Astrocyte (in vitro differentiated cells and primary cell): ENCODE measurements at regions not wholly inside any gene's neighbourhood (a gene's known extent, or its start where the extent isn't known, plus 50 kb on each side); places are given as distances from the start of the nearest gene placed in this dataset.

ENCODE experiments used
- DNase-seq: peaks from one replicate; pipeline ENCODE4 v3.0.0-alpha.2; 2010; ENCODE audit warnings: low read depth
- FAIRE-seq: peaks from 2 replicates; lab custom pipeline; 2011; peaks lifted over from hg19 to GRCh38; lab: Jason Lieb, UNC
- H2AFZ ChIP-seq: 2 replicates; pipeline ENCODE4 v1.6.0; 2012; ENCODE audit warnings: low read depth, low read length, inconsistent platforms
- H3K27ac ChIP-seq: 2 replicates; pipeline ENCODE4 v1.5.1; 2011; ENCODE audit warnings: low read depth, low read length, inconsistent platforms
- H3K27me3 ChIP-seq: 2 replicates; pipeline ENCODE4 v1.6.0; 2011; ENCODE audit warnings: low read length, inconsistent platforms; ENCODE audit not compliant: insufficient read depth
- H3K36me3 ChIP-seq: 2 replicates; pipeline ENCODE4 v1.5.1; 2011; ENCODE audit warnings: low read length, inconsistent platforms; ENCODE audit not compliant: insufficient read depth
- H3K4me1 ChIP-seq: 2 replicates; pipeline ENCODE4 v1.5.1; 2011; ENCODE audit warnings: low read length, inconsistent platforms; ENCODE audit not compliant: insufficient read depth
- H3K4me2 ChIP-seq: 2 replicates; pipeline ENCODE4 v1.6.0; 2012; ENCODE audit warnings: low read length, inconsistent platforms
- H3K4me3 ChIP-seq: 2 replicates; pipeline ENCODE4 v1.5.1; 2011; ENCODE audit warnings: low read depth, mild to moderate bottlenecking, low read length, inconsistent platforms; ENCODE audit not compliant: insufficient read depth
- H3K79me2 ChIP-seq: 2 replicates; pipeline ENCODE4 v1.6.0; 2012; ENCODE audit warnings: mild to moderate bottlenecking, low read length, inconsistent platforms; ENCODE audit not compliant: insufficient read depth
- H3K9ac ChIP-seq: 2 replicates; pipeline ENCODE4 v1.6.0; 2012; ENCODE audit warnings: mild to moderate bottlenecking, low read length, inconsistent platforms
- H3K9me3 ChIP-seq: 2 replicates; pipeline ENCODE4 v1.5.1; 2012; ENCODE audit warnings: low read depth, mild to moderate bottlenecking, low read length, inconsistent platforms; ENCODE audit not compliant: insufficient read depth
- H4K20me1 ChIP-seq: 2 replicates; pipeline ENCODE4 v1.6.0; 2012; ENCODE audit warnings: low read length, inconsistent platforms; ENCODE audit not compliant: insufficient read depth
- H3K27ac Mint-ChIP-seq: one replicate; pipeline ENCODE4 v1.8.0; 2021; ENCODE audit warnings: mild to moderate bottlenecking, mixed read lengths; ENCODE audit not compliant: unreplicated experiment
- H3K27me3 Mint-ChIP-seq: one replicate; pipeline ENCODE4 v1.8.0; 2021; ENCODE audit warnings: low read depth, mixed read lengths; ENCODE audit not compliant: unreplicated experiment
- H3K36me3 Mint-ChIP-seq: one replicate; pipeline ENCODE4 v1.8.0; 2021; ENCODE audit warnings: low read depth, mixed read lengths; ENCODE audit not compliant: unreplicated experiment
- H3K4me1 Mint-ChIP-seq: one replicate; pipeline ENCODE4 v1.8.0; 2021; ENCODE audit warnings: low read depth, mixed read lengths; ENCODE audit not compliant: unreplicated experiment
- H3K4me3 Mint-ChIP-seq: one replicate; pipeline ENCODE4 v1.8.0; 2021; ENCODE audit warnings: mild to moderate bottlenecking, moderate library complexity, mixed read lengths; ENCODE audit not compliant: unreplicated experiment
- H3K9me3 Mint-ChIP-seq: one replicate; pipeline ENCODE4 v1.8.0; 2021; ENCODE audit warnings: mild to moderate bottlenecking, mixed read lengths; ENCODE audit not compliant: unreplicated experiment
- EZH2 ChIP-seq: IDR thresholded peaks from 2 replicates; pipeline ENCODE4 v1.6.1; 2012; ENCODE audit warnings: mild to moderate bottlenecking, low read length, inconsistent platforms; ENCODE audit not compliant: insufficient read depth
- TF ChIP-seq, protein P1 (sequence below): IDR thresholded peaks from 2 replicates; pipeline ENCODE4 v1.5.1; 2011; ENCODE audit warnings: low read depth, mild to moderate bottlenecking, inconsistent platforms, low read length, moderate library complexity; ENCODE audit not compliant: insufficient read depth

DNA sequence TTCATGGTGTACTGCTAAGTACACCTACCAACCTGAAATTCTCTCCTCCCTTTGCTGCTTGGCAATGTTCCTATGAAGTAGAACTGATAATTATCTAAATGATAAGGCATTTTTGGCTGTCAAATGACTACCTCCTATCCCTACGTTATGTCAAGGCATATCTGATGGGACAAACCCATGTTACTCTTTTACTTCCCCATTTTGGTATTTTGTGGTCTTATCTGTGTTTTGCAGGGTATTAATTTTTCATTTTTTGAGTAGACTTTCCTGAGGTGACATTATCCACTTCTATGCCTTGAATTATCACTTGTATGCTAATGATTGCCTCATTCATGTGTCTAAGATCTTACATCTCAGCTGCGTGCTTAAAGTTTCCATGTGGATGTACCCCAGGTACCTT, 499.6 kb upstream of the B3GALT2 start:
- H3K27me3 ChIP-seq: no peaks in the 10 kb centered on the region
- H3K9ac ChIP-seq: no peak overlapping the region
- H3K36me3 ChIP-seq: no peaks in the 10 kb centered on the region
- no peak overlapping the region for H3K27ac ChIP-seq
- no peaks in the 10 kb centered on the region for H3K9me3 ChIP-seq
- no peak overlapping the region for H3K4me3 ChIP-seq
- H3K4me1 ChIP-seq: no peaks in the 10 kb centered on the region
- TF ChIP-seq, protein P1, sequence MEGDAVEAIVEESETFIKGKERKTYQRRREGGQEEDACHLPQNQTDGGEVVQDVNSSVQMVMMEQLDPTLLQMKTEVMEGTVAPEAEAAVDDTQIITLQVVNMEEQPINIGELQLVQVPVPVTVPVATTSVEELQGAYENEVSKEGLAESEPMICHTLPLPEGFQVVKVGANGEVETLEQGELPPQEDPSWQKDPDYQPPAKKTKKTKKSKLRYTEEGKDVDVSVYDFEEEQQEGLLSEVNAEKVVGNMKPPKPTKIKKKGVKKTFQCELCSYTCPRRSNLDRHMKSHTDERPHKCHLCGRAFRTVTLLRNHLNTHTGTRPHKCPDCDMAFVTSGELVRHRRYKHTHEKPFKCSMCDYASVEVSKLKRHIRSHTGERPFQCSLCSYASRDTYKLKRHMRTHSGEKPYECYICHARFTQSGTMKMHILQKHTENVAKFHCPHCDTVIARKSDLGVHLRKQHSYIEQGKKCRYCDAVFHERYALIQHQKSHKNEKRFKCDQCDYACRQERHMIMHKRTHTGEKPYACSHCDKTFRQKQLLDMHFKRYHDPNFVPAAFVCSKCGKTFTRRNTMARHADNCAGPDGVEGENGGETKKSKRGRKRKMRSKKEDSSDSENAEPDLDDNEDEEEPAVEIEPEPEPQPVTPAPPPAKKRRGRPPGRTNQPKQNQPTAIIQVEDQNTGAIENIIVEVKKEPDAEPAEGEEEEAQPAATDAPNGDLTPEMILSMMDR: no peak
- no peak for TF ChIP-seq EZH2
- H3K4me2 ChIP-seq: no peak overlapping the region
- no peak for FAIRE-seq
- no peaks in the 10 kb centered on the region for H3K9me3 Mint-ChIP-seq
- no peak overlapping the region for H2AFZ ChIP-seq
- H3K79me2 ChIP-seq: no peaks in the 10 kb centered on the region
- H3K27ac Mint-ChIP-seq: no peak overlapping the region
- H4K20me1 ChIP-seq: no peaks in the 10 kb centered on the region
- no peaks in the 10 kb centered on the region for H3K27me3 Mint-ChIP-seq
- H3K4me1 Mint-ChIP-seq: no peaks in the 10 kb centered on the region
- no peak for DNase-seq
- H3K4me3 Mint-ChIP-seq: no peak overlapping the region
- H3K36me3 Mint-ChIP-seq: no peaks in the 10 kb centered on the region

DNA sequence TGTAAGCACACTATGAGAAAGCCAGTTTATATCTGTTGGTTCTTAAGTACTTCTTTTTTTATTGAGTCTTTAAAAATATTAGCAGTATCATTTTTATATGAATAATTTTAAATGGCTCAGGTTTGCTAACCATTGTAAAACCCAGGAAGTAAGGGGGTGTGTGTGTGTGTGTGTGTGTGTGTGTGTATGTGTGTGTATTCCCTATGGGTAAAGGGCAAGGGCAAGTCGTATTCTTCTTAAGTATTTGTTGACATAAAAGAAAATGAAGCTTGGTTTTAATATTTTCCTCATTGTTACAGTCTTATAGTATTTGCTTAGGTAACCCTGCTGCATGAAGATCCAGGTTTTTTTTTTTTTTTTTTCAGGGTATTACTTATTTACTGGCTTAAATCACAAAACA, 495.0 kb upstream of the B3GALT2 start:
- Histone ChIP-seq H3K4me2 (no peak overlapping the region), H3K27me3 (no peaks in the 10 kb centered on the region), H3K9me3 (no peaks in the 10 kb centered on the region), H3K9ac (no peak overlapping the region), H3K79me2 (no peaks in the 10 kb centered on the region), H2AFZ (no peak overlapping the region), H4K20me1 (no peaks in the 10 kb centered on the region), H3K4me1 (peaks cover 2% of the 10 kb centered on the region), H3K36me3 (no peaks in the 10 kb centered on the region), H3K27ac (no peak overlapping the region), H3K4me3 (no peak overlapping the region)
- Mint-ChIP-seq H3K9me3 (no peaks in the 10 kb centered on the region), H3K27me3 (no peaks in the 10 kb centered on the region), H3K36me3 (no peaks in the 10 kb centered on the region), H3K4me1 (peaks cover 11% of the 10 kb centered on the region), H3K27ac (no peak overlapping the region), H3K4me3 (no peak overlapping the region)
- DNase-seq (no peak), FAIRE-seq (no peak)
- TF ChIP-seq, protein P1: no peak
- TF ChIP-seq EZH2: no peak

- H3K4me1 Mint-ChIP-seq: peaks cover 11% of the 10 kb centered on the region
Measured at GRCh38 chr1:193680924-193681316, 494.5 kb upstream of the B3GALT2 start.

More at GRCh38 chr1:193680924-193681316, 494.5 kb upstream of the B3GALT2 start:
- no peak overlapping the region for H3K4me3 ChIP-seq
- no peak overlapping the region for H3K9ac ChIP-seq
- Mint-ChIP-seq H3K9me3 (no peaks in the 10 kb centered on the region), H3K27ac (no peak overlapping the region), H3K36me3 (no peaks in the 10 kb centered on the region), H3K4me3 (no peak overlapping the region), H3K27me3 (no peaks in the 10 kb centered on the region)
- no peak overlapping the region for H3K4me2 ChIP-seq
- H3K9me3 ChIP-seq: no peaks in the 10 kb centered on the region
- no peaks in the 10 kb centered on the region for H3K79me2 ChIP-seq
- no peak for TF ChIP-seq EZH2
- TF ChIP-seq, protein P1: no peak
- H2AFZ ChIP-seq: no peak overlapping the region
- peaks cover 2% of the 10 kb centered on the region for H3K4me1 ChIP-seq
- H4K20me1 ChIP-seq: no peaks in the 10 kb centered on the region
- DNase-seq (no peak), FAIRE-seq (no peak)
- no peaks in the 10 kb centered on the region for H3K36me3 ChIP-seq
- no peak overlapping the region for H3K27ac ChIP-seq
- no peaks in the 10 kb centered on the region for H3K27me3 ChIP-seq
